Thyroid gland (tissue), 4 donors: ENCODE measurements at regions not wholly inside any gene's neighbourhood (a gene's known extent, or its start where the extent isn't known, plus 50 kb on each side); places are given as distances from the start of the nearest gene placed in this dataset.

Experiments
- CTCF ChIP-seq, 6 experiments: fragments of 200-600 bp in 3 of 6; fragments of 450-650 bp in 3 of 6; sonication (generic) in 3 of 6; IDR thresholded peaks; one replicate each; pipeline ENCODE4 v1.5.1; 2016 to 2019; ENCODE audit warnings: antibody characterized with exemption in 6 of 6, mild to moderate bottlenecking in 2 of 6, inconsistent platforms in 1 of 6, moderate library complexity in 1 of 6
- POLR2A ChIP-seq, 2 donors: fragments of 450-650 bp; IDR thresholded peaks; one replicate each; pipeline ENCODE4 v1.6.1; 2017; ENCODE audit warnings: antibody characterized with exemption in 2 of 2, mild to moderate bottlenecking in 2 of 2, moderate library complexity in 1 of 2

- TF ChIP-seq POLR2A (IDR thresholded peaks at IDR 0.05), result no peak
- TF ChIP-seq CTCF (IDR thresholded peaks at IDR 0.05), result no peak
Measured at GRCh38 chr12:5194306-5194705, 150.6 kb downstream of the KCNA5 start.
